ENCODE measurements at regions not wholly inside any gene's neighbourhood (a gene's known extent, or its start where the extent isn't known, plus 50 kb on each side); places are given as distances from the start of the nearest gene placed in this dataset.

GRCh38 chr9:7370381-7370780, 429.2 kb downstream of the DMAC1 start:
- no peak overlapping the region for H3K9ac ChIP-seq (ENCODE audit: low read length)
- no peaks in the 10 kb centered on the region for H3K9me3 ChIP-seq (ENCODE audit: control insufficient read depth, insufficient read depth, low read depth, low read length)
- H3K4me1 ChIP-seq (ENCODE audit: control insufficient read depth, insufficient read depth, low read length): no peaks in the 10 kb centered on the region; the same call in 1 of the 2 replicates
- no peaks in the 10 kb centered on the region for H3K36me3 ChIP-seq (ENCODE audit: control insufficient read depth, insufficient read depth, low read length)
- H3K27me3 ChIP-seq (ENCODE audit: control insufficient read depth, insufficient read depth, low read length): no peaks in the 10 kb centered on the region
- no peak overlapping the region for H3K4me3 ChIP-seq (ENCODE audit: low read depth, low read length)
- H3K27ac ChIP-seq (ENCODE audit: low read depth, low read length): no peak overlapping the region

GRCh38 chr9:7369384-7369821, 430.2 kb downstream of the DMAC1 start:
- Histone ChIP-seq H3K27ac (ENCODE audit: low read depth, low read length) (no peak overlapping the region), H3K9ac (ENCODE audit: low read length) (no peak overlapping the region), H3K27me3 (ENCODE audit: control insufficient read depth, insufficient read depth, low read length) (no peaks in the 10 kb centered on the region), H3K4me1 (ENCODE audit: control insufficient read depth, insufficient read depth, low read length) (peaks cover 2% of the 10 kb centered on the region; the same call in 1 of the 2 replicates), H3K4me3 (ENCODE audit: low read depth, low read length) (no peak overlapping the region), H3K36me3 (ENCODE audit: control insufficient read depth, insufficient read depth, low read length) (no peaks in the 10 kb centered on the region), H3K9me3 (ENCODE audit: control insufficient read depth, insufficient read depth, low read depth, low read length) (no peaks in the 10 kb centered on the region)

- no peak overlapping the region for H3K27ac ChIP-seq (ENCODE audit: low read depth, low read length)
- H3K4me3 ChIP-seq (ENCODE audit: low read depth, low read length): no peak overlapping the region
- no peaks in the 10 kb centered on the region for H3K9me3 ChIP-seq (ENCODE audit: control insufficient read depth, insufficient read depth, low read depth, low read length)
- H3K4me1 ChIP-seq (ENCODE audit: control insufficient read depth, insufficient read depth, low read length): peaks cover 5% of the 10 kb centered on the region; the same call in 1 of the 2 replicates
- no peak overlapping the region for H3K9ac ChIP-seq (ENCODE audit: low read length)
- H3K27me3 ChIP-seq (ENCODE audit: control insufficient read depth, insufficient read depth, low read length): no peaks in the 10 kb centered on the region
- no peaks in the 10 kb centered on the region for H3K36me3 ChIP-seq (ENCODE audit: control insufficient read depth, insufficient read depth, low read length)
Observed at GRCh38 chr9:7368410-7369292, 430.9 kb downstream of the DMAC1 start.

DNA sequence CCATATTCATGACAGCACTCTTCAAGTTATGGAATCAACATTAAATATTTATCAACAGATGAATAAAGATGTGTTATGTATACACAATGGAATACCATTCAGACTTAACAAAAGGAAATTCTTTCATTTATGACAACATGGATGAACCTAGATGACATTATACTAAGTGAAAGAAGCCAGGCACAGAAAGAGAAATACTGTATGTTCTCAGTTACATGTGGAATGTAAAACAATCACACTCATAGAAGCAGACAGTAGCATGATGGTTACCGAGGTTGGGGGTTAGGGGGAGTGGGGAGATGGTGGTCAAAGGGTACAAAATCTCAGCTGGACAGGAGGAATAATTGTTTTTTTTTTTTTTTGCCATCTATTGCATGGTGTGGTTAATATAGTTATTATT, 431.9 kb downstream of the DMAC1 start:
- Histone ChIP-seq H3K4me3 (ENCODE audit: low read depth, low read length) (no peak overlapping the region), H3K9me3 (ENCODE audit: control insufficient read depth, insufficient read depth, low read depth, low read length) (no peaks in the 10 kb centered on the region), H3K36me3 (ENCODE audit: control insufficient read depth, insufficient read depth, low read length) (no peaks in the 10 kb centered on the region), H3K9ac (ENCODE audit: low read length) (no peak overlapping the region), H3K4me1 (ENCODE audit: control insufficient read depth, insufficient read depth, low read length) (peaks cover 5% of the 10 kb centered on the region; the same call in 1 of the 2 replicates), H3K27ac (ENCODE audit: low read depth, low read length) (no peak overlapping the region), H3K27me3 (ENCODE audit: control insufficient read depth, insufficient read depth, low read length) (no peaks in the 10 kb centered on the region)

- Histone ChIP-seq H3K36me3 (ENCODE audit: control insufficient read depth, insufficient read depth, low read length) (no peaks in the 10 kb centered on the region), H3K4me1 (ENCODE audit: control insufficient read depth, insufficient read depth, low read length) (peaks cover 5% of the 10 kb centered on the region; the same call in 1 of the 2 replicates), H3K9ac (ENCODE audit: low read length) (no peak overlapping the region), H3K4me3 (ENCODE audit: low read depth, low read length) (no peak overlapping the region), H3K9me3 (ENCODE audit: control insufficient read depth, insufficient read depth, low read depth, low read length) (no peaks in the 10 kb centered on the region), H3K27ac (ENCODE audit: low read depth, low read length) (no peak overlapping the region), H3K27me3 (ENCODE audit: control insufficient read depth, insufficient read depth, low read length) (no peaks in the 10 kb centered on the region)
Observed at GRCh38 chr9:7366121-7366520, 433.5 kb downstream of the DMAC1 start.

DNA sequence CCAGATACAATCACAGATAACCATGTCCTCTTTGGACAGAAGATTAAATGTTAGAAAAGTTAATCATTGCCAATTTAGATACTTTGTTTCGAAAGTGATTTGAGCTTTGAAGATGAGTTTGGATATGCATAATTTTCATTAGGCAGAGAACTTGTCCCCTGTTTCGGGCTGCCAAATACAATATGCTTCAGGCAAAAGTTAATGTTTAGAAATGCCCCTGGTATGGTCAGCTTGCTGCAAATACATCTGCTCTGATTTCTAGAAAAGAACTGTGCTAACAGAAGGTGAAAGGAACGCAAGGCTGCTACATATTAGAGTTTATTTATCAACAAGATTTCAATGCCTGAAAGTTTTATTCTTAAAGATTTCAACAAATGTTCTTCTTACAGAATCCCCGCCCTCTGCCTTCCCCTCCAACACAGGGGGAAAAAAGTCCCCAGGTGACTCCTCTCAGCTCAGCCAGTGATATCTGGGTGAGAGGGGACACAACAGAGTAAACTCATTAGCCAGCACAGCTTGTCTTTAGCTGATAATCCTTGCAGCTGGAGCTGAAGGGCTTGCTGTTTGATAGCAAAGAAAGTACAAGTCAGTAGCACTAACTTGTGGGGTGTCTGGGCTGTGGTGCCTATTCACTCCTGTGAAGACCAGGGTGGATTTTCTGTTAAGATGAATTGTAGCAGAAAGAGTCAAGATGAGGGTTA, 435.7 kb downstream of the DMAC1 start:
- Histone ChIP-seq H3K4me1 (ENCODE audit: control insufficient read depth, insufficient read depth, low read length) (peaks cover 5% of the 10 kb centered on the region; the same call in 1 of the 2 replicates), H3K27ac (ENCODE audit: low read depth, low read length) (no peak overlapping the region), H3K9ac (ENCODE audit: low read length) (no peak overlapping the region), H3K27me3 (ENCODE audit: control insufficient read depth, insufficient read depth, low read length) (no peaks in the 10 kb centered on the region), H3K9me3 (ENCODE audit: control insufficient read depth, insufficient read depth, low read depth, low read length) (no peaks in the 10 kb centered on the region), H3K4me3 (ENCODE audit: low read depth, low read length) (no peak overlapping the region), H3K36me3 (ENCODE audit: control insufficient read depth, insufficient read depth, low read length) (no peaks in the 10 kb centered on the region)

DNA sequence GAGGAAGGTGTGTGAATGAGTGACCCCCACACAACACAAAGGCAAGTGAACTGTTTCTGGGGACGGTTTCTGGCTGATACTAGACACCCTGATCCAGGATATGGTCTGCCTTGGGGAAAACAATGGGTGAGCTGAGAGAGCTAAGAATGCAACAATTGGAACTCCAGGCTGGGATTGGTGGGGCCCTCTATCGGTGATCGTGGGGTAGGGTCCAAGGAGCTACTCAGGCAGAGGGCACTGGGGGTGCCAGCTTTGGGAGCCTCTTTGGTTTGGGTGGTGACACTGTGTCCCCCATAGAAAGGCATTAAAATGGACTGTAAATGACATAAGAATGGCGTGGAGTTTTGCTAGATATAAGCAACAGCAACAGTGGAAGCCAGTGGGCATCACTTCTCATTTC, 439.1 kb downstream of the DMAC1 start:
- Histone ChIP-seq H3K36me3 (ENCODE audit: control insufficient read depth, insufficient read depth, low read length) (no peaks in the 10 kb centered on the region), H3K27me3 (ENCODE audit: control insufficient read depth, insufficient read depth, low read length) (no peaks in the 10 kb centered on the region), H3K4me3 (ENCODE audit: low read depth, low read length) (no peak overlapping the region), H3K9me3 (ENCODE audit: control insufficient read depth, insufficient read depth, low read depth, low read length) (no peaks in the 10 kb centered on the region), H3K9ac (ENCODE audit: low read length) (no peak overlapping the region), H3K4me1 (ENCODE audit: control insufficient read depth, insufficient read depth, low read length) (peaks cover 5% of the 10 kb centered on the region; the same call in 1 of the 2 replicates), H3K27ac (ENCODE audit: low read depth, low read length) (no peak overlapping the region)

GRCh38 chr9:7358876-7359275, 440.7 kb downstream of the DMAC1 start:
- no peaks in the 10 kb centered on the region for H3K36me3 ChIP-seq (ENCODE audit: control insufficient read depth, insufficient read depth, low read length)
- H3K9ac ChIP-seq (ENCODE audit: low read length): no peak overlapping the region
- no peaks in the 10 kb centered on the region for H3K9me3 ChIP-seq (ENCODE audit: control insufficient read depth, insufficient read depth, low read depth, low read length)
- H3K27me3 ChIP-seq (ENCODE audit: control insufficient read depth, insufficient read depth, low read length): no peaks in the 10 kb centered on the region
- H3K27ac ChIP-seq (ENCODE audit: low read depth, low read length): no peak overlapping the region
- H3K4me3 ChIP-seq (ENCODE audit: low read depth, low read length): no peak overlapping the region
- H3K4me1 ChIP-seq (ENCODE audit: control insufficient read depth, insufficient read depth, low read length): no peaks in the 10 kb centered on the region; the same call in 1 of the 2 replicates

DNA sequence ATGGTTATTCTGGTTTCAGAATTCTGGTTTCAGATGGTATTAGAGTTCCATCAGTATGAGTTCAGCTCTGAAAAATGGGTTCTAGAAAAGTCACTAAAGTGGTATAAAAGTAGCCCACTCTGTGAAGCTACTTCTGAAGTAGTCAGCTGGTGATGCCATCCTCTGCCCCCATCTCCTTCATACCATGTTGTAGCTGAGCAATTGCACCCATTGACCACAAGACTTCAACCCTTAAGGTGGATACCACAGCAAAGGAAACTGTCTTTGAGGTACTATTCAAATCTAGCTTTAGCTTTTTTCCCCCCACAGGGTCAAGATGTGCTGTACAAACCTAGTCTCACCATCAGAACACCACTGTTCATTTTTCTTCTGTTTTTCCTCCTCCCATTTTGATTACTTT, 444.9 kb downstream of the DMAC1 start:
- H3K9ac ChIP-seq (ENCODE audit: low read length): no peak overlapping the region
- H3K4me3 ChIP-seq (ENCODE audit: low read depth, low read length): no peak overlapping the region
- H3K4me1 ChIP-seq (ENCODE audit: control insufficient read depth, insufficient read depth, low read length): no peaks in the 10 kb centered on the region

GRCh38 chr9:7348692-7349091, 450.9 kb downstream of the DMAC1 start:
- Histone ChIP-seq H3K9ac (ENCODE audit: low read length) (no peak overlapping the region), H3K27me3 (ENCODE audit: control insufficient read depth, insufficient read depth, low read length) (no peaks in the 10 kb centered on the region), H3K36me3 (ENCODE audit: control insufficient read depth, insufficient read depth, low read length) (no peaks in the 10 kb centered on the region)

More for the DNA sequence above, 444.9 kb downstream of the DMAC1 start:
- H3K9me3 ChIP-seq (ENCODE audit: control insufficient read depth, insufficient read depth, low read depth, low read length): no peaks in the 10 kb centered on the region
- no peaks in the 10 kb centered on the region for H3K36me3 ChIP-seq (ENCODE audit: control insufficient read depth, insufficient read depth, low read length)
- no peaks in the 10 kb centered on the region for H3K27me3 ChIP-seq (ENCODE audit: control insufficient read depth, insufficient read depth, low read length)
- no peak overlapping the region for H3K27ac ChIP-seq (ENCODE audit: low read depth, low read length)

DNA sequence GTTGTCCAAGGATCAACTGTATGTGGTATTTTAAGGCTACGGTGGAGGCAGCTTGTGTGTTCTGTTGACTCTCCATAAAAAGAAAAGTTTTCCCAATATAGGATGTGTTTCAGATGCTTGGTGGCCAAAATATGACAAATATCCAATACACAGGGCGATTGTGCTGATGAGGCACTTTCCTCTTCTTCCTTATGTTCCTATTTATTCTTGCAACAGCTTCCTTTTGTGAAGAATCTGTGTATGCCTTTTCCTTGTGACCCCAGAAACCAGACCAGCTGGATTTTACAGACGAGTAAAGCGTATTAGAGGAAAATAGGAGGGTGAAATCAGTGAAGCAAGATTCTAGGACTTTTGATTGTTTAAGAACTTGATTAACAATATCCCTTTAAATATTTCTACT, 452.0 kb downstream of the DMAC1 start:
- Histone ChIP-seq H3K36me3 (ENCODE audit: control insufficient read depth, insufficient read depth, low read length) (no peaks in the 10 kb centered on the region), H3K9me3 (ENCODE audit: control insufficient read depth, insufficient read depth, low read depth, low read length) (0 out of 2 replicates have a peak, but pooled peaks cover 4% of the 10 kb centered on the region), H3K27me3 (ENCODE audit: control insufficient read depth, insufficient read depth, low read length) (no peaks in the 10 kb centered on the region), H3K27ac (ENCODE audit: low read depth, low read length) (no peak overlapping the region), H3K9ac (ENCODE audit: low read length) (no peak overlapping the region), H3K4me1 (ENCODE audit: control insufficient read depth, insufficient read depth, low read length) (no peaks in the 10 kb centered on the region), H3K4me3 (ENCODE audit: low read depth, low read length) (no peak overlapping the region)

More at GRCh38 chr9:7348692-7349091, 450.9 kb downstream of the DMAC1 start:
- no peaks in the 10 kb centered on the region for H3K4me1 ChIP-seq (ENCODE audit: control insufficient read depth, insufficient read depth, low read length)
- 0 out of 2 replicates have a peak, but pooled peaks cover 4% of the 10 kb centered on the region for H3K9me3 ChIP-seq (ENCODE audit: control insufficient read depth, insufficient read depth, low read depth, low read length)
- H3K4me3 ChIP-seq (ENCODE audit: low read depth, low read length): no peak overlapping the region
- no peak overlapping the region for H3K27ac ChIP-seq (ENCODE audit: low read depth, low read length)
